Neuronal stem cell (in vitro differentiated cells): ENCODE measurements at regions not wholly inside any gene's neighbourhood (a gene's known extent, or its start where the extent isn't known, plus 50 kb on each side); places are given as distances from the start of the nearest gene placed in this dataset.

Experiments used
- DNase-seq: peaks from one replicate; pipeline ENCODE4 v3.0.0-alpha.2; 2013; ENCODE audit warnings: low spot score
- H2AFZ ChIP-seq: one replicate; pipeline ENCODE4 v1.6.1; 2013; ENCODE audit warnings: mild to moderate bottlenecking, low read length, inconsistent platforms
- H2AK5ac ChIP-seq: 2 replicates; pipeline ENCODE4 v1.6.1; 2013; ENCODE audit warnings: low read depth, mild to moderate bottlenecking, inconsistent platforms, low read length, moderate library complexity, mixed read lengths
- H2BK120ac ChIP-seq: 2 replicates; pipeline ENCODE4 v1.6.1; 2013; ENCODE audit warnings: low read depth, mild to moderate bottlenecking, inconsistent platforms, low read length, moderate library complexity, mixed read lengths
- H2BK12ac ChIP-seq: one replicate; pipeline ENCODE4 v1.6.1; 2013; ENCODE audit warnings: low read length, inconsistent platforms
- H2BK15ac ChIP-seq: 2 replicates; pipeline ENCODE4 v1.6.1; 2013; ENCODE audit warnings: mild to moderate bottlenecking, low read length, inconsistent platforms, mixed read lengths
- H2BK5ac ChIP-seq: one replicate; pipeline ENCODE4 v1.6.1; 2013; ENCODE audit warnings: inconsistent platforms, mild to moderate bottlenecking, low read length, moderate library complexity
- H3K14ac ChIP-seq: one replicate; pipeline ENCODE4 v1.6.1; 2013; ENCODE audit warnings: low read length, inconsistent platforms
- H3K18ac ChIP-seq: 2 replicates; pipeline ENCODE4 v1.6.1; 2013; ENCODE audit warnings: low read length, inconsistent platforms
- H3K23ac ChIP-seq: 2 replicates; pipeline ENCODE4 v1.6.1; 2013; ENCODE audit warnings: low read depth, mild to moderate bottlenecking, mixed read lengths, low read length, inconsistent platforms; ENCODE audit not compliant: poor library complexity
- H3K27ac ChIP-seq: replicated peaks from 3 replicates; pipeline ENCODE4 v1.5.1; 2013; ENCODE audit warnings: low read length, inconsistent platforms
- H3K27me3 ChIP-seq, 3 experiments: 2 replicates each; pipeline ENCODE4 v1.6.1; 2013; ENCODE audit warnings: low read length in 3 of 3, mild to moderate bottlenecking in 2 of 3, inconsistent platforms in 1 of 3, low read depth in 1 of 3, mixed read lengths in 1 of 3, moderate library complexity in 1 of 3; ENCODE audit not compliant: control insufficient read depth in 3 of 3, insufficient read depth in 3 of 3
- H3K36me3 ChIP-seq, 2 donors: replicated peaks in 1 of 2; 2 replicates each; pipeline ENCODE4 v1.6.1; 2013; ENCODE audit warnings: low read length in 2 of 2; ENCODE audit not compliant: control insufficient read depth in 2 of 2, insufficient read depth in 2 of 2
- H3K4ac ChIP-seq: 2 replicates; pipeline ENCODE4 v1.6.1; 2013; ENCODE audit warnings: inconsistent platforms, mild to moderate bottlenecking, low read length, moderate library complexity
- H3K4me1 ChIP-seq, 2 donors: 1 replicate in 1 of 2; 2 replicates in 1 of 2; pipeline ENCODE4 v1.6.1; 2013; ENCODE audit warnings: low read length in 2 of 2, low read depth in 1 of 2; ENCODE audit not compliant: control insufficient read depth in 2 of 2, insufficient read depth in 1 of 2
- H3K4me2 ChIP-seq: one replicate; pipeline ENCODE4 v1.6.1; 2013; ENCODE audit warnings: mild to moderate bottlenecking, low read length, inconsistent platforms; ENCODE audit not compliant: insufficient read depth, poor library complexity, severe bottlenecking
- H3K4me3 ChIP-seq, 2 donors: 2 replicates each; pipeline ENCODE4 v1.5.1; 2013; ENCODE audit warnings: low read length in 2 of 2, mild to moderate bottlenecking in 2 of 2, inconsistent platforms in 1 of 2, moderate library complexity in 1 of 2
- H3K79me1 ChIP-seq: one replicate; pipeline ENCODE4 v1.6.1; 2013; ENCODE audit warnings: low read depth, mild to moderate bottlenecking, inconsistent platforms, low read length, moderate library complexity
- H3K9ac ChIP-seq: one replicate; pipeline ENCODE4 v1.6.1; 2013; ENCODE audit warnings: mild to moderate bottlenecking, low read depth, low read length, inconsistent platforms; ENCODE audit not compliant: poor library complexity
- H3K9me3 ChIP-seq, 2 donors: replicated peaks in 1 of 2; 2 replicates each; pipeline versions ENCODE3 to v1.6.1; 2013; ENCODE audit warnings: low read length in 2 of 2, mild to moderate bottlenecking in 2 of 2, inconsistent platforms in 1 of 2, low read depth in 1 of 2, mixed read lengths in 1 of 2, moderate library complexity in 1 of 2; ENCODE audit not compliant: control insufficient read depth in 2 of 2, insufficient read depth in 1 of 2
- H4K8ac ChIP-seq: one replicate; pipeline ENCODE4 v1.6.1; 2013; ENCODE audit warnings: low read depth, mild to moderate bottlenecking, inconsistent platforms, low read length, moderate library complexity
- H4K91ac ChIP-seq: one replicate; pipeline ENCODE4 v1.6.1; 2013; ENCODE audit warnings: low read length, low read depth, mild to moderate bottlenecking, inconsistent platforms; ENCODE audit not compliant: poor library complexity
- whole genome bisulfite sequencing, 2 donors: extraction: QIAGEN DNeasy Blood & Tissue Kit; methylation state at CpG; one replicate each; pipeline ENCODE4 v1.1.7; 2013; ENCODE audit warnings: missing lambda C conversion rate in 2 of 2, mixed read lengths in 1 of 2; ENCODE audit not compliant: insufficient read length in 2 of 2, insufficient replicate concordance in 1 of 2; ENCODE audit errors: extremely low coverage in 2 of 2; 5-methylcytosine and 5-hydroxymethylcytosine counted together

DNA sequence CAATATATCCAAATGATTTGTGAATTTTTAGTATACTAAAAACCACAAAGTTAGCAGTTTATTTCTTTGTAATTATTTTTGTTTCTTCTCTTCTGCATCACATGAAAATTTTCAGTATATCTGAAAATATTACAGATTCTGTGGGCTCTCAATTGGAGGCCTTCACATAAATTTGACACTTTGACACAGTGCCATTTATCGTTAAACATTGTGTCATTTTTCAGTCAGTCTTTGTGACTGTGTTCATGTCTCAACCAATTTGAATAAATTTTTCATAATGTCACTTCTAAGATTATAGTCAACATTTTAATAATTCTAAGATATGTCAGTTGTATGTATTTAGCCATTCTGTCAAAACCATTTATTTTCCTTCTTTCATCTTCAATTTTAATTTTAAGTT, 1303.0 kb downstream of the LRFN5 start:
- Histone ChIP-seq H3K79me1 (no peaks in the 10 kb centered on the region), H3K18ac (no peak overlapping the region), H3K36me3 (no peaks in the 10 kb centered on the region), H3K27ac (no peak overlapping the region), H3K14ac (no peak overlapping the region), H4K91ac (no peak overlapping the region), H2BK12ac (no peak overlapping the region), H2AK5ac (no peak overlapping the region), H3K4me1 (no peaks in the 10 kb centered on the region), H2BK120ac (no peak overlapping the region), H3K9ac (no peak overlapping the region), H3K4me2 (no peak overlapping the region), H4K8ac (no peak overlapping the region), H3K4ac (no peak overlapping the region), H3K9me3 (no peaks in the 10 kb centered on the region), H2BK15ac (no peak overlapping the region), H3K4me3 (no peak overlapping the region), H3K27me3 (no peaks in the 10 kb centered on the region), H2AFZ (no peak overlapping the region), H3K23ac (no peak overlapping the region), H2BK5ac (no peak overlapping the region)
- no peak for DNase-seq
- no CpG with 5 or more reads among the region's 1 CpG for WGBS, 2 donors

GRCh38 chr14:42893183-42893582, 1286.5 kb downstream of the LRFN5 start:
- Histone ChIP-seq H2BK12ac (no peak overlapping the region), H3K9me3 (no peaks in the 10 kb centered on the region), H3K4me1 (no peaks in the 10 kb centered on the region), H3K23ac (no peak overlapping the region), H3K18ac (no peak overlapping the region), H3K79me1 (no peaks in the 10 kb centered on the region), H3K27me3 (no peaks in the 10 kb centered on the region), H3K4me3 (no peak overlapping the region), H3K4ac (no peak overlapping the region), H3K36me3 (no peaks in the 10 kb centered on the region), H3K14ac (no peak overlapping the region), H3K4me2 (no peak overlapping the region), H2BK120ac (no peak overlapping the region), H2AK5ac (no peak overlapping the region), H2BK15ac (no peak overlapping the region), H3K9ac (no peak overlapping the region), H2BK5ac (no peak overlapping the region), H3K27ac (no peak overlapping the region), H2AFZ (no peak overlapping the region), H4K91ac (no peak overlapping the region), H4K8ac (no peak overlapping the region)
- WGBS, 2 donors = no CpG with 5 or more reads among the region's 1 CpG
- no peak for DNase-seq

DNA sequence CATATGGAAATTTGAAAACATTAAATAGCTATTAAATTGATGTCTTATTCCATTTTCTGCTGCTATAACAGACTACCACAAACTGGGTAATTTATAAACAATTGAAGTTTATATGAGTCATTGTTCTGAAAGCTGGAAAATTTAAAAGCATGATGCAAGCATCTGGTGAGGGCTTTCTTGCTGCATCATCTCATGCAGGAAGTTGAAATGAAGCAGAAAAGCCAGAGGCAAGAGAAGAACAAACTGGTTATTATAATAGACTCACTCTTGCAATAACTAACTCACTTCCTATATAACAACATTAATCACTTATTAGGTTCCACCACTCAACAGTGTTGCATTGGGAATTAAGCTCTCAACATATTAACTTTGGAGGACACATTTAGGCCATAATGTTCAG, 1277.4 kb downstream of the LRFN5 start:
- Histone ChIP-seq H3K23ac (no peak overlapping the region), H2BK12ac (no peak overlapping the region), H2BK120ac (no peak overlapping the region), H3K36me3 (no peaks in the 10 kb centered on the region), H3K4ac (no peak overlapping the region), H3K4me1 (no peaks in the 10 kb centered on the region), H4K8ac (no peak overlapping the region), H3K27me3 (no peaks in the 10 kb centered on the region), H2BK15ac (no peak overlapping the region), H3K4me3 (no peak overlapping the region), H3K9ac (no peak overlapping the region), H3K18ac (no peak overlapping the region), H3K4me2 (no peak overlapping the region), H3K79me1 (no peaks in the 10 kb centered on the region), H2BK5ac (no peak overlapping the region), H2AFZ (no peak overlapping the region), H2AK5ac (no peak overlapping the region), H4K91ac (no peak overlapping the region), H3K14ac (no peak overlapping the region), H3K9me3 (no peaks in the 10 kb centered on the region), H3K27ac (no peak overlapping the region)
- DNase-seq = no peak

GRCh38 chr14:42877716-42878115, 1271.0 kb downstream of the LRFN5 start:
- H2BK120ac ChIP-seq = no peak overlapping the region
- H4K91ac ChIP-seq = no peak overlapping the region
- no CpG with 5 or more reads among the region's 1 CpG for WGBS, 2 donors

More at GRCh38 chr14:42877716-42878115, 1271.0 kb downstream of the LRFN5 start:
- Histone ChIP-seq H2AFZ (no peak overlapping the region), H3K18ac (no peak overlapping the region), H2BK5ac (no peak overlapping the region), H3K4me1 (peaks cover 2 to 4% of the 10 kb centered on the region in 2 donors), H2BK15ac (no peak overlapping the region), H2AK5ac (no peak overlapping the region), H3K4me3 (no peak overlapping the region), H2BK12ac (no peak overlapping the region), H3K9ac (no peak overlapping the region), H3K27me3 (no peaks in the 10 kb centered on the region), H3K4me2 (no peak overlapping the region), H3K9me3 (no peaks in the 10 kb centered on the region), H3K36me3 (no peaks in the 10 kb centered on the region), H3K14ac (no peak overlapping the region), H3K27ac (no peak overlapping the region), H3K23ac (no peak overlapping the region), H3K4ac (no peak overlapping the region), H4K8ac (no peak overlapping the region), H3K79me1 (no peaks in the 10 kb centered on the region)
- DNase-seq = no peak
